Stimulated activated CD4-positive, alpha-beta T cell treated with anti-CD3 and anti-CD28 coated beads, Interleukin-4, amount 100 ng/mL, for 1 hour (primary cell): ENCODE measurements at regions not wholly inside any gene's neighbourhood (a gene's known extent, or its start where the extent isn't known, plus 50 kb on each side); places are given as distances from the start of the nearest gene placed in this dataset.

ENCODE experiments used
- DNase-seq: peaks from one replicate; pipeline ENCODE4 v3.0.0-alpha.2; 2020

DNA sequence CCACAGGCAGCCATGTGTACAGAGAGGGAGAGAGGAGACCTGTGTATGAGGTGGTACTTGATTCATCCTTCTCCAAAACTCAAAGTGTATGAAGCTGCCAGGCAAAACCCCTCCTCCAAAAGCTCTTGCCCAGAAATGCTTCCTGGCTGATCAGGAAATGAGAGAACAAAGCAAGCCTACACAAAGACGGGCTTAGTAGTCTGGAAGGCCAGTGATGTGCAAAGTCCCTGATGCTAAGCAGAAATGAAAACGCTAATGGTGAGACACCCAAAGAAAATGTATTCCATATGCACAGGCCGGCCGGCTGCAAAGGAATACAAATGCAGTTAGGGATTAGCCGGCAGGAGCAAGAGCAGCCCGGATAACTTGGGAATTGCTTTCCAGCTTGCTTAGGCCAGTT is 234.9 kb upstream of the CADM1 start:
- DNase-seq, result no peak

DNA sequence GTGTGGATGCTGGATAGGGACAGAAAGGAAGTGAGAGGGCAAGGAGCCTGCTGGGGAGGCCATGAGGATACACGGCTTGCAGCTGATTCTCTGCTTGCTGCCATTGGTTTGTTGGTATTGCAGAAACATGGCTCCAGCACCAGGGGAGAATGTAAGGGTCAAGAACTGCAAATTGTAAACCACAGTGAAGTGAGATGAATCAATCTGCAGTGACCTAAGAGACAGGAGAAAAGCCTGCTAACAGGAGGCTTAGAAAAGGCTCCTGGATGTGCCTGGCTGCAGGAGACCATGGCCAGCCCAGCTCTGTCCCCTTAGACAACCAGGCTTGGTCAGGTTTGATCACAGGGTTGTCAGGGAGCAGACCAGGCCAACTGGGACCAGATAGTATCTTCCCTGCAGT is 233.7 kb upstream of the CADM1 start:
- DNase-seq, result no peak

DNA sequence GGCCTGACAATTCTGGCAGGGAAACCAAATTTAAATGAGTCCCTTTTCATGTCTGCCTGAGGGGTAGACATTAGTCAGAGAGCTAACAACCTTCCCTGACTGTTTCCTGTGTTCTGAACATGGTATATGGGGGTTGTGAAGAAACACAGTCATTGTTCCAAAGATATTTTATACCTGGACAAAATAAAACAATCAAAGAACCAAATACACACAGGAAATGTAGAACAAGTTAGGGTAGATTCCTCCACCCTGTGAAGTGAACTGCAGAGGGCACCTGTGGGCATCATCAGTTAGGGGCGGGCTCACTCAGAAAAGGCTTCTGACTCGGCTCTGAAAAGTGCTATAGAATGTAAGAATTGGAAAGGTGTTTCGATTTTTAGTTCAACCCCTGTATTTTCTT is 231.9 kb upstream of the CADM1 start:
- no peak for DNase-seq

DNA sequence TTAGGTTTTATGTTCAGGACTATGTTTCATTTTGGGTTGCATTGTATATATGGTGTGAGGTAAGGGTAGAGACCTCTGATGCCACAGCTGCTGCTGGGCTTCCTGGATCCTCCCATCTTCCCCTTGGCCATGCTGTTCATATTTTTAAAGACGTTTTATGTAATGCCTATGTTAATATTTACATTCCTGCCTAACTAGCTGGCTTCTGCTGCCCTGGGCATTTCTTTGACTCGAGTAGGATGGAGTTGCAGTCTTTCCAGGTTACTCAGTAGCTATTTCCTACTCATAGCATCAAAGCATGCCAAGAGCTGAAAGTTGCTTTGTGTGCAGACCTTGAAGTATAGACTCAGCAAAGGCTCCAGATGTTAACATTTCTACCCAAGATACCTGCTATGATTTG is 220.5 kb upstream of the CADM1 start:
- DNase-seq, result no peak

DNA sequence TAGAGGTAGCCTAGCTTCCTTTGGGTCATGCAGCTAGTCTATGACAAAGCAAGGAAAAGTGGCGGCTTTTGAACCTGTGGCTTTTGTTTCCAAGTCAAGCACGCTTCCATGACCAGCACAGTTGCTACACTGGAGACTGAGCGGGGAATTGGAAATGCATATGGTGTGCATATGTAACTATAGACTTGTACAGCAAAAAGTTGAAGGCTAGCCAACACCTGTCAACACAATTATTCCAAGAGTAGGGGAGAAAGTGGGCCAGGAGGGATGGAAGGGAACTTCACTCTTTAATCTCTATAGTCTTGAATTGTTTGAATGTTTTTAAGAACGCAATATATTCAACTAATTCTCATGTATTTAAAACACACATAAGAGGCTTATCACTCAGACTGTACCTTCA is 218.5 kb upstream of the CADM1 start:
- no peak for DNase-seq

DNA sequence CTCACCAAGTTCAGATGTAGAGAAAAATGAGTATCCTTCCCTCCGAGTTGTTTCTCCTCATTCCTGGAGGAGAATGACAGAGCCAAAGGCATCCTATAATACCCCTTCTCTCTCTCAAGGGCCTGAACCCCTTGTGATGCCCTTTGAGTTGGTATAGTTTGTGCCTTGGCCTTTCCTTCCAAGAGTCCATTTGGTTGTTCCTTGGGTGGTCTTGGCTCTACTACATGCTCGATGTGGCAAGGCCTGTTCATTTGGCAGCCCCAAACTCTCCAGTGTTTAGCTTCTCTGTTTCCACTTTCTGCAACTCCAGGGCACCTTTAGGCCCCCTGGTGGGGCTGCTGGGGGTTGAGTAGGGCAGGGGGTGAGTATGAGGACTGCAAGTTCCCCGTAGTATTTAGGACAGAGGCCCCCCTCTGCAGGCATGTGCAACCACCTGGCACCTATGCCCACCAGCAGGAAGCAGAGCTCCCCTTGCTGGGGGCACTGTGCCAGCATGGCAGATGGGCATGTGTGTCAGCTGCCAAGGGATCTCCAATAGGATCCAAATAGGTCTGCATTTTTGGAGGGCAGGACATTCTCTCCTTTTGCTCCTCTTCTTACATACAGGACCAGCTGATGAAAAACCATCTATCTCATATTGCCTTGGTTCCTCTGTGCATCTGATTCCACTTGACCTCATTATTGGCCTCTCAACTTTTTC is 217.2 kb upstream of the CADM1 start:
- no peak for DNase-seq

DNA sequence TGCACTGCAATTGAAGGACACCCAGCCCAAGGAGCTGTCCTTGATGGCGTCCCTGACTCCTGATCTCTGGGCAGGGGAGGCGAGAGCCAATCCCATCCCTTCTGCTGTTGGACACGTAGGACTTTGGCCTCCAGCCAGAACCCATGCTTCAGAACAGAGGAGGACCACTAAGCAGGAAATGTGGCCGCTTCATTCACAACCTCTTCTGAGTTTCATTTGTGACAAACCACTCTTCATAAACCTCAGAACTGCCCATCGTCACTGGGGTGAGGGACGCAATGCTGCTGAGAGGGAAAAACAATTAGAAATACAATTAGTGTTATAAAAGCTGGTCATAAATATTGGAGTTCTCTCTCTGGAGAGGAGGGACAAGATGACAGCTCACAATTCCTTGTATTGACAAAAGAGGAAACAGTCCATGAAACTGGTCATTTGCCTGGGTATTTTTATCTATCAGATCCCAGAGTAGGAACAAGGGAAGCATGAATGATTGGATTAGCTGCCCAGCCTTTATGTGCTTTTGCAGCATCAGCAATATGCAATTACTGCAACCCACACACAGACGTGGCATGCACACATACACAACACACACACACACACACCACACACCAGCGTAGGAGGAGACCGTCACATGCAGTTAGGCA is 216.5 kb upstream of the CADM1 start:
- no peak for DNase-seq

DNA sequence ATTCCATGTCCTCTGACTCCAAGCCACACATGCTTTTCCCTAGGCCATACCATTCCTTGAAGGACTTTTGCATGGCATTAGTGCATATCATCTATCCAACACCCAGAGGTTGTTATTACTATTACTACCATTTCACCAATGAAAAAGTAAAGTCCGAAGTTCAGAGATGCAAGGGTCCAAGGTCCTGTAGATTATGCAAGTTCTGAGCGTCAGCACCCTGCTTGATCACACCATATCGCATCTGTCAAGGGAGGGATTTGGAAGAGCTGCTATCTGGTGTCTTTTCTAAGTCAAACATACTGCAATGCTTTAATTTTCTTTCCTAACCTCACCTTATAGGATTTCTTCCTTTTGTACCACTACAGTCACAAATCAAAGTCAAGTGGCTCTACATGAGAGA is 214.7 kb upstream of the CADM1 start:
- DNase-seq, result no peak

DNA sequence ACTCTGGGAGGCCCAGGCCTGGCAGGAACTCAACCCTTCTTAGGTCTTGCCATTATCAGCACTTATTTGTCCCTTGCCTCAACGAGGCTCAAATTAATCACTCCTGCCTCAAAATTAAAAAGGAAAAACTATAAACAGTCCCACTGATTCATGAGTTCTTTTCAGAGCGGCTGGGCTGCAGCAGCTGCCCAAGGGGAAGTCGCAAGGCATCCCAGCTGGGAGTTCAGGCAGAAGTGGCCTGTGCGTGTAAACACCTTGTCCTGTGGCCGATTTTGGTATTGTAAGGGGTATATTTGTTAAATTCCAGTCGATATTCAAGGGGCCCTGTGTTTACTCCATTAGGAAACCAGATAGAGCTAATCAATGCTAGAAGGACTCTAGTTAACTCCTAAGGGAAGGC is 213.9 kb upstream of the CADM1 start:
- no peak for DNase-seq

DNA sequence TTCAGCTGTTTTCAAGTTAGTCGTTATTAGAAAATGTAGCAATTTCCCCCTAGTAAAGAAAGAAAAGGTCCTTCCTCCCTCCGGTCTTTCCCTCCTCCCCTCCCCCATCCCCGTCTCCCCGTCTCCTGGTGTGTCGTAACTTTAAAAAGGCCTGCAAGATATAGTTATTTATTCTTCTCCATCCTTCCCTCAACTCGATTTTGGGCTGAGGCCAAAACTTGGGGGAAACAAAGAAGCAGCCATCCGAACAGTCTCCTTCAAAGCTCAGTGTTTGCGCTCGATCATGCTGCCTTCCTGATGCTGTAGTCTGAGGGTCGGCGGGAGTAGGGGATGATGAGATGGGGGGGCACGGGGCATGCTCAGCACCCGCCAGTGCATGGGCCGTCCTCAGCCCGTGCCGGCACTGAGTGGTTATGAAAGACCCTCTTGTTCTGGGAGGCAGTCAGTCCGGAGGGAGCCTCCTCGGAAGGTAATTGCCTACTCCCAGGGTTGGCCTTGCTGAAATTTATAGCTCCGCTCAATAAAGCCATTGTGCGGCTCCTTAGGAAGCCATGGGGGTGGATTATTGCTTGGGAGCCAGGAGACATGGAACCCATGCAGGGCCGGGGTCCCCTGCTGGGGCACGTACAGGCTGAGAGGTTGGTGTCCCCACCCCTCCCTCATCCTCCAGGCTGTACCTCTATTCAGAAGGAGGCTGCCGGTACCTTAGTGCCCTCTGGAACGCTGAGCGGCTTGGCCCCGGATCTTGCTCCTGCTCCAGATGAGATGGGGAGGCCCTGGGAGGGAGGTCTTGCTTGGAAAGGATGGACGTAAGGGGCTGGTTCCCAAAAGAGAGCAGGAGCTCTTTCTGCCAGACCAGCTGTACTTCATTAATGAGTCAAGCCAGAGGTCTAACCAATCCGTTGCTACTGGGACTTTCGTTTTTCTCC is 212.7 kb upstream of the CADM1 start:
- DNase-seq, result no peak

DNA sequence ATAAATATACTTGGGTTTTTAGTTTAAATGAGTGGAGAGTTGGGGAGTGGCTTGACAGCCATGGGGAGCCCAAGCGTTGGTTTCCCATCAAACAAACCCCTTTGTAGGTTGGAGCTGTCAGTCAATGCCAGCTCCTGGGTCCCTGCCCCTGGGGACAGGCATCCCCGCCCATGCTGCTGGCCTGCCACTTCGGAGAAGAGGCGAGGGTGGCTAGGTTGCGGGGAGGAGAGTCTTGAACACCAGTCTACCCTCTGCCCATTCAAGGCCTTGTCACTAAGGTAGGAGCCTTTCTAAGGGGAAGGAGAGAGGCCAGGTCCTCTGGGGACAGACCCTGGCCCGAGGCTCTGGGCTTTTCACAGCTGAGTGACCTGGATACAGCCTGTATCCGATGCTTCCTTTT is 211.9 kb upstream of the CADM1 start:
- no peak for DNase-seq

DNA sequence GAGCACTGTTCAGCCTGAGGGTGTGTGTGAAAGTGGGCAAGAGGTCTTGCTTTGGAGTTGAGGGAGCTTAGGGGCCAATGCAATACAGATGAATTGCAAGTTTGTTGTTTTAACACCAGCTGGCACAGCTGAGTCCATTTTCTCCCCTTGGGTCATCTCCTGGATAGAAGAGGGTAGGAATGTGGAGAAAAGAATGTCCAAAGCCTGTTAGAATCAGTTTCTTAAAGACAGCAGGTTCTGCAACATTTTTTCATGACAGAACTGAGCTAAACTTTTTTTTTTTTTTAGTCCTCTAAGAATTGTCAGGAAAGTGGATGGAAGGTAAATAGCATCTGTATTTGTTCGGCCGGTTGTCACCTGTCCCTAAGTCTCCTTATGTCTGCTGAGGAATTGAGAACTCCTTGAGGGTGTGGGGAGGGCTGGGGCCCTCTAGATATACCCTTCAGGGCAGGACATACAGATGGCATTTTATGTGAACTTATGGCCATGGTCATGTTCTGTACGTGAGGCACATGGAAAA is 211.1 kb upstream of the CADM1 start:
- DNase-seq, result no peak

DNA sequence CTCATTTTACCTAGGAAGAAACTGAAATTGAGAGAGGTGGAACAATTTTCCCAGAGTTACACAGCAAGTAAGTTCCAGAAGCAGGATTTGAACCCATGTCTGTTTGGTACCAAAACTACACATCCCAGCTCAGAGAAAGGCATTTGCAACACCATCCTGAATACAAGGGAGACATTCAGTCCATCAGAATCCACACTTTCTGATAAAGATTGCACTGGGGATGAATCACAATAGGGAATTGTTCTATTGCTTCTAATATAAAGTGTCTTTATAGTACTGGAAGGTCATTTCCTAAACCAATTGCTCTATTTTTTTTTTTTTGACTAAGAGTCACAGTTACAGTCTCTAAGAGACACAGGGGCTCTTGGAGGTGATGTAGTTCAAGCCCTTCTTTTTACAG is 208.1 kb upstream of the CADM1 start:
- DNase-seq, result no peak

DNA sequence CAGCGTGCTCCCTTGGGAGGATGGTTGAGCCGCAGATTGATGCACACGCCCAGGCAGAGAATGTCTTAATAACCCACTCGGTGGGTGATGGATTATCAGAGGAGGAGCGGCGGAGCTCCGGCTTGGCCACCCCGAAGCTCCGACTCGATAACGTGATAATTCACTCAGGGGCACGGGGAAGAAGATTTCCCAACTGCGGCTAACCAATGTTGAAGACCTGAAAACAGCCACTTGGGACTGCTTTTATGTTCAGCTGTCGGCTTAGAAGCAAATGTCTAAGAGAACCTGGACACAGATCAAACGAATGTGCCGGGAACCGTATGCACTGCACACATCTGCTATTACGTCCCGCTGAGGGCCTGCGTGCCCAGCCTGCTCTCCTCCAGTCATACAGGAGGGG is 206.8 kb upstream of the CADM1 start:
- no peak for DNase-seq

DNA sequence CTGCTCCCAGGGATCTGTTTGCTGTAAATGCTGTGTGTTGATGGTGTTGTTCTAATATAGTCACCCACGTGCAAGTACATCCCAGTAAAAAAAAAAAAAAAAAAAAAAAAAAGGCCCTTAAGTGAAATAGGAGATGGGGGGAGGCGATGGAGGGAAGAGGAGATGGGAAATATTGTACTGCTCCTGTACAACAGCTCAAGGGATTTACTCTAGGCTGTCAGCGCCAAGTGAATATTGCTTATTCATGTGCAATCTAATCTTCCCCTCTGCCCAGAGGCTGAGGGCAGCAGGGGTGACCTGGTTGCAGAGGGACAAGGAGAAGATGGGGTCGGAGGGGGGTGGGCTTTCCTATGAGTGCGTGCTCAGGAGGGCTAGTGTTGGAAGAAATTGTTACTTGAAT is 206.2 kb upstream of the CADM1 start:
- no peak for DNase-seq

DNA sequence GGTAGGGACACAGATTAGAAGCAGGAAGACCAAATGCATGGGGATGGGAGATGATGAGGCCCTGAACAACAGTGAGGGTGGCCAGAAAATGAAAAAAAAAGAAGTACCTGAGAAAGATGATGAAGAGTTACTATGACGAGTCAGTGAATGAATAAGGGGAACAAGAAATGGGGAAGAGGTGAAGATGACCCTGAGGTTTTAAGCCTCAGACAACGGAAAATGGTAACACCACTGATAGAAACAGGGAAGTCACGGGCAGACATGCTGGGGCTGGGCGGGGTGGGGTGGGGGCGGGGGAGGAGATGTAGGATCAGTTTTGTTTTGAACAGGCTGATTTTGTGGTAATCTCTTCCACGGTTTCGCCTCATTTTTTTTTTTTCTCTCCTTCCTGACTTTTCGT is 205.1 kb upstream of the CADM1 start:
- no peak for DNase-seq

DNA sequence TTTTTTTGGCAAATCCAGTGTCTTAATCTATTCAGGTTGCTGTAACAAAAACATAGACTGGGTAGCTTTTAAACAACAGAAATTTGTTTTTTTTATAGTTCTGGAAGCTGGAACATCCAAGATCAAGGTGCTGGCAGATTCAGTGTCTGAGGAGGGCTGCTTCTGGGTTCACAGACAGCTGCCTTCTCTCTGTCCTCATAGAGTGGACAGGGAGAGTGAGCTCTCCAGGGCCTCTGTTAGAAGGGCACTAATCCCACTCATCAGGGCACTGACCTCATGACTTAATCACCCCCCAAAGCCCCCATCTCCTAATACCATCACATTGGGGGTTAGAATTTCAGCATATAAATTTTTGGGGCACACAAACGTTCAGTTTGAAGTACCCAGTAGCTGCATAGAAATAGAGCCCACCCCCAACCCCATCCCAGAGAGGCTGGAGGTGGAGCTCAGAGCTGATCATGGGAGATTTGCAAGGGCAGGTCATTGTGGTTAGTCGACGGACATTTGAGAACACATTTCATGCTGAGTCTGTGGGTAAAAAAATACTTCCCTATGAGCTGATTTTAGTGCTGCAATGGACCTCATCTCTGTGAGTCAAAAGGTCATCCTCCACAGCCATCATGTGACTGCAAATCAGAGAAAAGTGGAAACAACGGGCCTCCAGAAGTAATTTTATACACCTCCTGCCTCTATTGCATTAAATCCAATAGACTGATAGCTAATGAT is 203.1 kb upstream of the CADM1 start:
- no peak for DNase-seq

DNA sequence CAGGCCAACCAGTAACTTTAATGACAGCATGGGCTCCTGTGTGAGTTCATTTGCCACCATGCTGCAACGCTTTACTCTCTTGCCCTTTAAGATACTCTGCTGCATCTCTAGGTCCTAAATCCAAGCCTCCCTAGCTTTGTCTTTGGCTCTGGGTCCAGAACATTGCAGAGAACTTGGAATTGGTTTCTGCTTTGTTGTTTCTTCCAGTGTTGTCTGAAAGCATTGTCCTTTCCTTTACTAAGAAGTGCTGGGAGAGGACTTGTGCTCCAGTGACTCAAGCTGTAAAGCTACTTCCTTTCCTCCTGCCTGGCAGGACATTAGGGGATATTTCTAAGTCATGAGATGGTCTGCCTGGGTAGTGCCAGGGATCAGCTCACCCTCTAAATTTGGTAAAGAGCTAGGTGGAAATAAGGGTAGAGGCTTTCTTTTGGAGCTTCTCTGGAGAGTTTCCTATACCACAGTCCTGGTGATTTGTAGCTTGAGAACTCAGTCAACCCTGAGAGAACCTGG is 202.5 kb upstream of the CADM1 start:
- no peak for DNase-seq

DNA sequence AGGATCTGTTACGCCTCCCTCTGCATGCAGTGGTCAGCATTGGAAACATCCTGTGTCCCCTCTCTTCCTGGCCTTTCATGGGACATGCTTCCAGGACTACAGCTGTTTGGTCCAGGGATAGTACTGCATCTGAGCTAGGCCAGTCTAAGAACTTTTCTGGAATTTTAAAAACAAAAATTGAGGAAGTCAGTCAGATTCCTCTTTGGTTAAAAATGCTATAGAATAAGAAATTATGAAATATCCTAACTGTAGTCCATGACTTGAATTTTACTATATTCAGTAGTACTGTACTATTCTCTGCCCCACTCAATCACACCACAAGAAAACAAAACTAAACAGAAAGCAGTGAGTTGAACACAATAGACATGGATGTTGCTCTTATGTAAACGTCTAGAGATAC is 201.0 kb upstream of the CADM1 start:
- DNase-seq, result no peak

DNA sequence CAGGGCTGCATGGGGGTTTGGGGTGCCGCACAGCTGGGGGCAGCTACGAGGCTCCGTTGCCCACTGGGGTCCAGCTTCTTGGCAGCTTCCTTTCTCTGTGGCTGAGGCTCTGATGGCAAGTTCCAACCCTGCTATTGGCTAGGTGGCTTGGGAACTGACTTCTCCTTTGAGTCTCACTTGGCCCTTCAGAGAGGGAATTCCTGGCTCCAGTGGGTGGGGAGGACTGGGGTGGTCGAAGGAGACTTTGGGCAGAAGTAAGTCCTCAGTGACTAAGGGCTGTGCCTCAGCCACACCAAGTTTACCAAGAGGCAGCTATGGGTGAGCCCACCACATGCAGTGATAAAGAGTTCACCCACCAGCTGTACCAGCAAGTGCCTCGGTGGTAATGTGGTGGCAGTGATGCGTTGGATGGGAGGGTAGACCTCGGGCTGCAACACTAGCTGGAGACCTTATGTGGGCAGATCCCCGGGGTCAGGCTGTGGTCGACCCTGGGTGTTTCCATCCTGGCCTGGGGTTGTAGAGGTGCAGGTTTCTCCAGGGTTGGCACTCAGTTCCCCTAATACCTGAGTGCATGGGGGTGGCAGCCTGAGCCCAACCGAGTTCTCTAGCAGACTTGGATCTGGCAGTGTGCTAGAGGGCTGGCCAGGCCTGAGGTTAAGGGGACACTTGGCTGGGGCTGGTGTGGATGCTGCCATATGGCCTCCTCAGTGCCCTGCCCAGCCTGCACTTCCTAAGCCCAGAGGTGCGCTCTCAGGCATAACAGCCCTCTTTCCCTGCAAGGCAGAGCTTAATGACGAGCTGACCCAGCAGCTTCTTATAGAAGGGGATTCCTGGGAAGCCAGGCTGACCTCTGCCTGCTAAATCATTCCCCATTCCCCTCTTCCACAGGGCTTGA is 197.0 kb upstream of the CADM1 start:
- DNase-seq, result no peak

DNA sequence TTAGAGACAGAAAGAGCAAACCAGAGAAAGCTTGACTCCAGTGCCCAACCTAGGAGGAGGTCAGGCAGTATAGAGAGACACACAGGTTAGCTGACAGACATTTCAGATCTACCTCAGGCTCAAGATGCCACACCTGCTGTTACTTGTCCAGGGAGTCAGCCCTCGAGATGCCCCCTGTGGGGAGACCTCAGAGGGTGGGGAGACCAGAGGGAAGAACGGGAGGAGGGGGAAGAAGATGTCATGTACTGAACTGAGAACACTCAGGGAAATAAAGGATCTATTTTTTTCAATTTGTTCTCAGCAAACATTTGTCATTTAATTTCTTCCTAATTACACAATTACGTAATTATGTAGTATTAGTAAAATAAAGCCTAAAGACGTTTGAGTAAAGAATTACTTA is 196.3 kb upstream of the CADM1 start:
- no peak for DNase-seq

DNA sequence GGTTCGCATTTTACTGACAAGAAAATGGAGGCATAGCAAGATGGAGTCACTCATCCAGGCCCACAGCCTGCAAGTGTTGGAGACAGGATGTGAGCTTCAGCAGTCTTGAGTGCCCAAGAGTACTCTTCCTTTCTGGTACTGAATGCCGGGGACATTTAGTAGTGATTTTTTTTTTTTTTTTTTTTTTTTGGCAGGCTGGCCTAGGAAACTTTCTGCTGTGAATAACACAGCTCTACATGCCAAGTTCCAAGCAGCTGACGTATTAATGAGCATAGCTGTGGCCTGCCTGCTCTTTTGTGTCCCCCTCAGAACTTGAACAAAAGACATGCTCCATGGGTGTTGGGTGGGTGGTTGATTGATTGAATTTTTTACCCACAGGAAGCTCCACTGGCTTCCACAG is 195.5 kb upstream of the CADM1 start:
- DNase-seq, result no peak
